ENCODE measurements at regions not wholly inside any gene's neighbourhood (a gene's known extent, or its start where the extent isn't known, plus 50 kb on each side); places are given as distances from the start of the nearest gene placed in this dataset.

DNA sequence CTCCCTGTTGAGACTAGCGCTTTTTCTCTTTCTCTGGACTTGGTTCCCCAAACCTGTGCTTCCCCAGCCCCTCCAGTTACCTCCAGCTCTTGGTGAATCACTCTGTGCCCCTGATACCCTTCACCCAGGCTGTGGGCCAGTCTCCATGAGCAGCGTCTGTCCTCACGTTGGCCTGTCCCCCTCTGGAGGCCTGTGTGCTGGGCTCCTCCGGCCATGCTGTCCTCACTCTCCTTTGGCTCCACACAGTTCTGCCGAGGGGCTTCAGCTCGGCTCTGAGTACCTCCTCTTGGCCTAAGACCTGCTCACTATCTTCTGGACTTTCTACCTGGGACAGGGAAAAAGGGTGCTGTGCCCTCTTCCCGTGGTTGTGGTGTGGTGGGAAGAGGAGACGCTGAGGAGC, 140.2 kb upstream of the TNS3 start:
- ChIA-PET CTCF (ENCODE audit: low intra/inter-chr PET ratio, low total read pairs) (interaction anchor here (0.6 kb wide), 1 partner anchor 98 kb away, joined by 3 read pairs; no protein-coding TSS in a partner anchor), POLR2A (no interaction called here)
- no peaks in the 10 kb centered on the region for H3K27me3 ChIP-seq (ENCODE audit: control insufficient read depth in 1 of 2, insufficient read depth in 2 of 2, low read length in 2 of 2)
- no TSS peak for BruUV-seq (replicated peaks)
- FAIRE-seq (no peak), DNase-seq (ENCODE audit: low spot score) (no peak), ATAC-seq (no peak)
- no peaks in the 10 kb centered on the region for H4K20me1 ChIP-seq (ENCODE audit: insufficient read depth, low read length)
- TF ChIP-seq KDM5B (CRISPR knock-in tag; IDR thresholded peaks at IDR 0.05; ENCODE audit: borderline replicate concordance) (0 out of 2 replicates have a peak, but pooled peaks have one; percentile 15), FOXP1 (IDR thresholded peaks at IDR 0.05) (no peak), FOXP1 (CRISPR knock-in tag; IDR thresholded peaks at IDR 0.05) (no peak)
- H3K4me1 ChIP-seq (ENCODE audit: insufficient read depth, low read length): peaks cover 75% of the 10 kb centered on the region
- no peak overlapping the region for H3K4me2 ChIP-seq (ENCODE audit: low read depth, low read length)
- H3K9ac ChIP-seq (ENCODE audit: insufficient read depth, low read depth, low read length): no peak overlapping the region
- no peaks in the 10 kb centered on the region for H3K79me2 ChIP-seq (ENCODE audit: insufficient read depth, low read length)
- H3K36me3 ChIP-seq (replicated peaks in 1 of 2; ENCODE audit: control insufficient read depth in 1 of 2, insufficient read depth in 2 of 2, low read length in 2 of 2): no peaks in the 10 kb centered on the region
- WGBS (ENCODE audit: low lambda C conversion rate): 93% methylated on average over 8 of the region's 8 CpGs
- H3K9me3 ChIP-seq (ENCODE audit: low read length): no peaks in the 10 kb centered on the region
- in situ Hi-C loops (cut with HindIII; ENCODE audit: extremely low pct_ligation_motif_present, low pct_unique_long_range_greater_than_20kb): no loop called here
- no peak overlapping the region for H2AFZ ChIP-seq (ENCODE audit: low read length)
- H3K27ac ChIP-seq (ENCODE audit: extremely low read length, insufficient read depth, low read length): no peak overlapping the region
- H3K4me3 ChIP-seq (replicated peaks in 1 of 3; ENCODE audit: insufficient read depth in 1 of 3, low read depth in 2 of 3, low read length in 3 of 3): no peak overlapping the region
- intact Hi-C loops (cut with micrococcal nuclease; ENCODE audit: unreplicated experiment): no loop called here

DNA sequence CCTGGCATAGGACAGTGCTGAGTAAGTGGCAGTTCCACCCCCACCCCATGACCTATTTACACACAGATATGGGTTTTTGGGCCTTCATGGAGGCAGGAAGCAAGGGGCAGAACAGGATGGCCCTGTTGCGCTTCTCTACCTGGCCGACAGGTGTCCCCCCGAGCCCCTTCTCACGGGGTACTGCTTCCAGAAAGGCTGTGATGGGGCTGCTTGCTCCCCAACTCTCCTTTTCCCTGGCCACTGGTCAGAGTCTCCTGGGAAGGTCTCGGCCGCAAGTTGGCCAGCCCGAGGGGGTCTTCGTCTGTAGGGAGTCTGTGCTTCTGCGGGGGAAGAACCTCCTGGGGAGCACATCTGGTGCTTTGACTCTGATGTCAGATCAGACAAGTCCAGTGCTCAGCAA, 139.8 kb upstream of the TNS3 start:
- ATAC-seq: peak; percentile 43; the same call in 2 of the 3 replicates
- no peaks in the 10 kb centered on the region for H3K36me3 ChIP-seq (replicated peaks in 1 of 2; ENCODE audit: control insufficient read depth in 1 of 2, insufficient read depth in 2 of 2, low read length in 2 of 2)
- no peak overlapping the region for H3K4me3 ChIP-seq (replicated peaks in 1 of 3; ENCODE audit: insufficient read depth in 1 of 3, low read depth in 2 of 3, low read length in 3 of 3)
- H4K20me1 ChIP-seq (ENCODE audit: insufficient read depth, low read length): no peaks in the 10 kb centered on the region
- intact Hi-C loops (cut with micrococcal nuclease; ENCODE audit: unreplicated experiment) (no loop called here), in situ Hi-C loops (cut with HindIII; ENCODE audit: extremely low pct_ligation_motif_present, low pct_unique_long_range_greater_than_20kb) (no loop called here)
- H3K27ac ChIP-seq (ENCODE audit: extremely low read length, insufficient read depth, low read length): no peak overlapping the region
- 75% methylated on average over 8 of the region's 9 CpGs for WGBS (ENCODE audit: low lambda C conversion rate)
- CTCF ChIA-PET (ENCODE audit: low intra/inter-chr PET ratio, low total read pairs): interaction anchor here (0.6 kb wide), 1 partner anchor 98 kb away, joined by 3 read pairs; no protein-coding TSS in a partner anchor
- TF ChIP-seq STAG1 (CRISPR knock-in tag; IDR thresholded peaks at IDR 0.05): peak; percentile 38; the same call in 1 of the 2 replicates
- peak; percentile 80 for TF ChIP-seq ZEB1 (IDR thresholded peaks at IDR 0.05; ENCODE audit: insufficient replicate concordance, low read depth)
- TF ChIP-seq BRD4 (CRISPR knock-in tag; IDR thresholded peaks at IDR 0.05): no peak
- TF ChIP-seq, protein P1, sequence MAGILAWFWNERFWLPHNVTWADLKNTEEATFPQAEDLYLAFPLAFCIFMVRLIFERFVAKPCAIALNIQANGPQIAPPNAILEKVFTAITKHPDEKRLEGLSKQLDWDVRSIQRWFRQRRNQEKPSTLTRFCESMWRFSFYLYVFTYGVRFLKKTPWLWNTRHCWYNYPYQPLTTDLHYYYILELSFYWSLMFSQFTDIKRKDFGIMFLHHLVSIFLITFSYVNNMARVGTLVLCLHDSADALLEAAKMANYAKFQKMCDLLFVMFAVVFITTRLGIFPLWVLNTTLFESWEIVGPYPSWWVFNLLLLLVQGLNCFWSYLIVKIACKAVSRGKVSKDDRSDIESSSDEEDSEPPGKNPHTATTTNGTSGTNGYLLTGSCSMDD (CRISPR knock-in tag; IDR thresholded peaks at IDR 0.05): no peak
- TF ChIP-seq, protein P2, sequence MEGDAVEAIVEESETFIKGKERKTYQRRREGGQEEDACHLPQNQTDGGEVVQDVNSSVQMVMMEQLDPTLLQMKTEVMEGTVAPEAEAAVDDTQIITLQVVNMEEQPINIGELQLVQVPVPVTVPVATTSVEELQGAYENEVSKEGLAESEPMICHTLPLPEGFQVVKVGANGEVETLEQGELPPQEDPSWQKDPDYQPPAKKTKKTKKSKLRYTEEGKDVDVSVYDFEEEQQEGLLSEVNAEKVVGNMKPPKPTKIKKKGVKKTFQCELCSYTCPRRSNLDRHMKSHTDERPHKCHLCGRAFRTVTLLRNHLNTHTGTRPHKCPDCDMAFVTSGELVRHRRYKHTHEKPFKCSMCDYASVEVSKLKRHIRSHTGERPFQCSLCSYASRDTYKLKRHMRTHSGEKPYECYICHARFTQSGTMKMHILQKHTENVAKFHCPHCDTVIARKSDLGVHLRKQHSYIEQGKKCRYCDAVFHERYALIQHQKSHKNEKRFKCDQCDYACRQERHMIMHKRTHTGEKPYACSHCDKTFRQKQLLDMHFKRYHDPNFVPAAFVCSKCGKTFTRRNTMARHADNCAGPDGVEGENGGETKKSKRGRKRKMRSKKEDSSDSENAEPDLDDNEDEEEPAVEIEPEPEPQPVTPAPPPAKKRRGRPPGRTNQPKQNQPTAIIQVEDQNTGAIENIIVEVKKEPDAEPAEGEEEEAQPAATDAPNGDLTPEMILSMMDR (CRISPR knock-in tag; IDR thresholded peaks at IDR 0.05): peak; percentile 44
- no peaks in the 10 kb centered on the region for H3K9me3 ChIP-seq (ENCODE audit: low read length)
- no peak overlapping the region for H3K9ac ChIP-seq (ENCODE audit: insufficient read depth, low read depth, low read length)
- no peak for FAIRE-seq
- no TSS peak for BruUV-seq (replicated peaks)
- no peak overlapping the region for H2AFZ ChIP-seq (ENCODE audit: low read length)
- no peaks in the 10 kb centered on the region for H3K79me2 ChIP-seq (ENCODE audit: insufficient read depth, low read length)
- POLR2A ChIA-PET: no interaction called here
- no peak for DNase-seq (ENCODE audit: low spot score)
- peaks cover 76% of the 10 kb centered on the region for H3K4me1 ChIP-seq (ENCODE audit: insufficient read depth, low read length)
- no peaks in the 10 kb centered on the region for H3K27me3 ChIP-seq (ENCODE audit: control insufficient read depth in 1 of 2, insufficient read depth in 2 of 2, low read length in 2 of 2)
- no peak overlapping the region for H3K4me2 ChIP-seq (ENCODE audit: low read depth, low read length)

Data from HepG2 (cell line).